WERI-Rb-1 (cell line): ENCODE measurements at regions not wholly inside any gene's neighbourhood (a gene's known extent, or its start where the extent isn't known, plus 50 kb on each side); places are given as distances from the start of the nearest gene placed in this dataset.

Experiments
- DNase-seq: peaks from one replicate; pipeline ENCODE4 v3.0.0-alpha.2; 2020
- H3K27ac ChIP-seq: fragments of 250-450 bp; sonication (Bioruptor Pico); 2 replicates; pipeline ENCODE4 v1.5.1; 2020; ENCODE audit warnings: mild to moderate bottlenecking, moderate library complexity
- H3K27me3 ChIP-seq: fragments of 250-450 bp; sonication (Bioruptor Pico); 2 replicates; pipeline ENCODE4 v1.5.1; 2021; ENCODE audit warnings: mild to moderate bottlenecking, low read depth, moderate library complexity; ENCODE audit not compliant: insufficient read depth, severe bottlenecking
- H3K36me3 ChIP-seq: fragments of 250-450 bp; sonication (Bioruptor Pico); 2 replicates; pipeline ENCODE4 v1.5.1; 2020; ENCODE audit warnings: mild to moderate bottlenecking, moderate library complexity
- H3K4me3 ChIP-seq: 2 replicates; pipeline ENCODE4 v1.5.1; 2011; ENCODE audit warnings: low read depth, mild to moderate bottlenecking, control low read depth, low read length
- H3K9me3 ChIP-seq: fragments of 250-450 bp; sonication (Bioruptor Pico); 2 replicates; pipeline ENCODE4 v1.5.1; 2021; ENCODE audit warnings: mild to moderate bottlenecking, moderate library complexity; ENCODE audit not compliant: severe bottlenecking
- CTCF ChIP-seq: IDR thresholded peaks from 2 replicates; pipeline ENCODE4 v1.5.1; 2011; ENCODE audit warnings: low read depth, mild to moderate bottlenecking, control low read depth, inconsistent platforms, low read length

DNA sequence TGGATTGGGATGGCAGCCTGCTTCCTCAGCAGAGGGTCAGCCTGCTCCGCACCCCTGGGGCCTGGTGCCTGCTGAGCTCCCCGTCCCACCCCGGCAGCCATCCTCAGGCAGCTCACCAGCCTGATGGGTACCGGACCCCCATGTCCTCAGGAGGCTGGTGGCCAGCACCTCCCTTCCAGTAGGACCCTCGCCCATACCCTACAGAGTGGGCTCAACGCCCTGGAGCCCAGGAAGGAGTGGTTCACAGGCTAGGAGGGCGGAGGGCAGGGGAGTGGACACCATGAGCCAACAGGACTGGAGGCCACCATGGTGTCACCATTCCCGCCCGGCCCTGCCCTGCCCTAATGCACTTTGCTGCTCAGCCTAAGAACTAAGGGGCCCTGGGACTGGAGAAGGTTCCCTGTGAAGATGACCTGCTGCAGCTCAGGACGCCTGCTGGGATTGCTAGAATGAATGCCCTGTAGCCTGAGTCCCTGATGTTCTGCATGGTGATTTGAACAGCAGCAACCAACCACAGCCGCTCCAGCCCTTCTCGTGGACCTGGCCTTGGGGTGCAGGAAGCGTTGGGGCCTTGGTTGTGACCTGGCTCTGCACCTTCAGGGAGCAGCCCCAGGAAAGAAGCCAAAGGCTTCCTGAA lies 1080.8 kb downstream of the BRD1 start:
- no peak overlapping the region for H3K4me3 ChIP-seq
- no peak for DNase-seq
- H3K27me3 ChIP-seq, result no peaks in the 10 kb centered on the region
- H3K9me3 ChIP-seq, result no peaks in the 10 kb centered on the region
- TF ChIP-seq CTCF, result no peak
- no peaks in the 10 kb centered on the region for H3K36me3 ChIP-seq
- no peak overlapping the region for H3K27ac ChIP-seq

DNA sequence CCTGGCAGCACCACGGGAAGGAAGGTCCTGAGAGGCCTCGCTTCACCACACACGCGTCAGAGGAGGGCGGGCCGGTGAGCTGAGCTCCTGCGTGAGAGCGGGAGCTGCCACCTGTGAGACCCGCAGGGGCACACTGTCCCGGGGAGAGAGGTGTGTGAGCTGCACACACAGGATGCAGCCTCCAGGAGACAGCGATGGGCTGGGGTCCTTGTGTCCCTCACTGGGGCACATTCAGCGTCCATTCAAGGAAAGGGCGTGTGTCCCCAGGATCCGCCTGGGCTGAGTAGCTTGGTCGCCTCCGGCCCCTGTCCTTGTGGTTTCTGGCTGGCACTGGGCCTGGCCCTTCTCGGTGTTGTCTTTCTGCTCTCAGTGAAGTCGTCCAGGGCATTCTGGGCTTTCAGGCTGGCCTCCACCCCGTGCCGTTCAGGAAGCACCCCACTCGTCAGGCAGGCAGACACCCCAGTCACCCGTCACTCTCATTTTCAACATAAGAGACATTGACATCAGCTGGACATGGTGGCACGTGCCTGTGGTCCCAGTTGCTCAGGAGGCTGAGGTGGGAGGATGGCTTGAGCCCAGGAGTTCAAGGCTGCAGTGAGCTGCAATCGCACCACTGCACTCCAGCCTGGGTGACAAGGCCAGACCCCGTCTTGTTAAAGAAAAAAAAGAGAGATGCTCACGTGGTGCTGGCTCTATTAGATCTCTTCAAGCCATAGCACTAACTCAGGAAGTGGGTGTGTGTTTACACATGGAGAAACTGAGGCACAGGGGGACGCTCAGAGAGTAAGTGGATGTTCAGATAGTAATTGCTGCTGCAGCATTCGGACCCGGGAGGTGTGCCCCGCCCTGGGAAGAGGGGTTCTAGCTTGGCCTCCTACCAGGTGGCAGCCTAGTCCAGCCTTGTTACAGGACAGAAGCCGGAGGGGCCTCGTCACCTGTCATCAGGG lies 1081.6 kb downstream of the BRD1 start:
- no peaks in the 10 kb centered on the region for H3K27me3 ChIP-seq
- no peak for DNase-seq
- no peaks in the 10 kb centered on the region for H3K36me3 ChIP-seq
- H3K4me3 ChIP-seq, result no peak overlapping the region
- H3K27ac ChIP-seq, result no peak overlapping the region
- TF ChIP-seq CTCF, result no peak
- no peaks in the 10 kb centered on the region for H3K9me3 ChIP-seq

DNA sequence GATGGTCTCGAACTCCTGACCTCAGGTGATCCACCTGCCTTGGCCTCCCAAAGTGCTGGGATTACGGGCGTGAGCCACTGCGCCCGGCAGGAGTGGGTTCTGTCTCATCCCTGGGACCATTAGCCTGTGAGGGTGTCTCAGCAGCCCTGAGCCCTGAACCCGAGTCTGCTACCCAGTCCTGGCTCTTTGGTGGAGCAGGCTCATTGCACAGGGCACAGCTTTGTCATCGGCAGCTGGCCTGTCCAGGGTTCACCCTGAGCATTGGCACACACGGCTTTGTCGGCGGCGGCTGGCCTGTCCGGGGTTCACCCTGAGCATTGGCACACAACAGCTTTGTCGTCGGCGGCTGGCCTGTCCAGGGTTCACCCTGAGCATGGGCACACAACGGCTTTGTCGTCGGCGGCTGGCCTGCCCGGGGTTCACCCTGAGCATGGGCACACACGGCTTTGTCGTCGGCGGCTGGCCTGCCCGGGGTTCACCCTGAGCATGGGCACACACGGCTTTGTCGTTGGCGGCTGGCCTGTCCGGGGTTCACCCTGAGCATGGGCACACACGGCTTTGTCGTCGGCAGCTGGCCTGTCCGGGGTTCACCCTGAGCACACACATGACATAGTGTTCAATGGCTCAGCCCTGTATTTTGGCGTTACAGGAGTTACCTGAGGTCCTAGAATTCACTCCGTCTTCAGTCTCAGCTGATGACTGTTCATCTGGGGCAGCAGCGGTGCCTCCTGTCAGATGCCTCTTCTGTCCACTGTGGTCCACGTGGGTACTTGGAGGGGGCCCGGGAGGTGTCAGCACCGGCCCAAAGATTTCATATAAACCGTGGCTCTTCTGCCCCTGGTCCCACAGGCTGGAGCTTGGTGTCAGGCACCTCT lies 1082.5 kb downstream of the BRD1 start:
- Histone ChIP-seq H3K36me3 (no peaks in the 10 kb centered on the region), H3K9me3 (no peaks in the 10 kb centered on the region), H3K4me3 (no peak overlapping the region), H3K27me3 (no peaks in the 10 kb centered on the region), H3K27ac (no peak overlapping the region)
- TF ChIP-seq CTCF, result no peak
- no peak for DNase-seq

DNA sequence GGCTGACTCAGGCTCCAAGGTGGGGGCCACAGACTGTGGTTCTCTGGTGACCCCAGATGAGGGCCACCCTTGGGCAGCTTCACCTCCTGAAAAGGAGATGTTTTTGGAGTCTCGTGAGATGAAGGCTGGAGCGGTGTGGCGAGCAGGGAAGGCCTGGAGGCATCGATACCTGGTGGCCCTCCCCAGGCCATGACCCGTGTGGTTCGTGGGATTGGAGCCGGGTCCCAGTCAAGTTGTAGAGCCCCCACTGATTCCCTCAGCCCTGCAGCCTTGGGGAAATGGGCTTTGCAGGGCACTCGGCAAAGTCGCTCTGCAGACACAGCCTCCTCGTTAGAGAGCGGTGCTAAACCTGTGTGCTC lies 1083.4 kb downstream of the BRD1 start:
- Histone ChIP-seq H3K4me3 (no peak overlapping the region), H3K36me3 (no peaks in the 10 kb centered on the region), H3K27me3 (no peaks in the 10 kb centered on the region), H3K9me3 (no peaks in the 10 kb centered on the region), H3K27ac (no peak overlapping the region)
- no peak for DNase-seq
- TF ChIP-seq CTCF, result no peak

- no peaks in the 10 kb centered on the region for H3K27me3 ChIP-seq
Measured at GRCh38 chr22:48743601-48744282, 1083.9 kb downstream of the BRD1 start.

More at GRCh38 chr22:48743601-48744282, 1083.9 kb downstream of the BRD1 start:
- Histone ChIP-seq H3K27ac (no peak overlapping the region), H3K36me3 (no peaks in the 10 kb centered on the region), H3K4me3 (no peak overlapping the region), H3K9me3 (no peaks in the 10 kb centered on the region)
- TF ChIP-seq CTCF, result no peak
- no peak for DNase-seq
